ENCODE measurements at regions not wholly inside any gene's neighbourhood (a gene's known extent, or its start where the extent isn't known, plus 50 kb on each side); places are given as distances from the start of the nearest gene placed in this dataset.

GRCh38 chr4:163948920-163949455 is 454.5 kb downstream of the TMA16 start:
- H3K27me3 ChIP-seq (ENCODE audit: control insufficient read depth in 1 of 2, insufficient read depth in 2 of 2, low read length in 2 of 2): no peaks in the 10 kb centered on the region
- no peaks in the 10 kb centered on the region for H3K9me3 ChIP-seq (ENCODE audit: control insufficient read depth in 2 of 2, low read length in 2 of 2)
- H3K4me3 ChIP-seq (ENCODE audit: low read length in 2 of 2): no peak overlapping the region
- H3K36me3 ChIP-seq (ENCODE audit: control insufficient read depth in 2 of 2, insufficient read depth in 2 of 2, low read length in 2 of 2): no peaks in the 10 kb centered on the region
- H3K27ac ChIP-seq (ENCODE audit: low read length): no peak overlapping the region
- no peaks in the 10 kb centered on the region for H3K4me1 ChIP-seq (ENCODE audit: control insufficient read depth, insufficient read depth, low read length)
- no peak overlapping the region for H3K9ac ChIP-seq (ENCODE audit: low read length in 2 of 2)

DNA sequence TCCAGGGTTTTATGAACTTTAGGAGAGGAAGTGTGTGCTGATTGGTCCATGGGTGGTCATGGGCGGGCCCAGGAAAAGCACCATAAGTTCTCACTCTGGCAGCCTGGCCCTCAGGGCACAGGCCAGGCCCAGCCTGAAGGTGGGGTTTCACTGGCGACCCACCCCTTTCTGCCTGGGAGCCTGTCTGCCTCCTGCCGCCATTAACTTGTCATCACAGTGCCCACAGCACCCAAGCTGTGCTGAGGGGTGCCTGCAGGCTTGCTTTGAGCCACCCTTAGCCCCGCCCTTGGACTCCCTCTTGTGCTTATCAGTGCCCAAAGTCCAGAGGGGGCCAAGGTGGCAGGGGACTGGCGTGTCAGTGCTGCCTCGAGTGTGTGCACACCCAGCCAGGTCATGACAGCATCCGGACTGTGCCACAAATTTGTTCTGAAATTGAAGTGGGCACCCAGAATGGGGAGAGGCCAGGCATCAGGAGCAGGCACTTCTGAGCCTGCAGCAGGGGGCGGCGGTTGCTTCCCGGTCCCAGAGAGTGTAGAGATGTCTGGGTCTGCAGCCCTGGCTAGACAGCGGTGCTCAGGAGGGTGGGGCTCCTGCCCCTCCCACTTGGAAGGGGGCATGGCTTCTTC is 455.6 kb downstream of the TMA16 start:
- no peak overlapping the region for H3K4me3 ChIP-seq (ENCODE audit: low read length in 2 of 2)

DNA sequence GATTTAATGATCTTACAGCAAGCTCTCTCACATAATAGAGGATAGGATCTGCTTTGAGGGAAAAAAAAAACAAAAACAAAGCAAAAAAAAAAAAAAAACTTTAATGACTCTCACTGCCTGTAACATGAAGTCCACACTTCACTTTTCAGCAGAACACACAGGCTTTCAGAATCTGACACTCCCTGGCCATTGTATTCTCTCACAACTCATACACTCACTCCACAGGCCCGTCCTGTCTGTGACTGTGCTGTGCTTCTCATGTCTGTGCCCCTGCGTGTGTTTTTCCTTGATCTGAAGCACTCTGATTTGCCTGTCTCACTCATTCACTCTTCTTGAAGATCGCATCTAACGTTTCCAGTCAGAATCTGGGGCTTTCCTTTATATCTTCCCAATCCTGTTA is 460.8 kb downstream of the TMA16 start:
- H3K9ac ChIP-seq (ENCODE audit: low read length in 2 of 2): no peak overlapping the region
- no peak overlapping the region for H3K4me3 ChIP-seq (ENCODE audit: low read length in 2 of 2)

More for the DNA sequence above, 455.6 kb downstream of the TMA16 start:
- Histone ChIP-seq H3K9ac (ENCODE audit: low read length in 2 of 2) (no peak overlapping the region), H3K27ac (ENCODE audit: low read length) (no peak overlapping the region), H3K9me3 (ENCODE audit: control insufficient read depth in 2 of 2, low read length in 2 of 2) (no peaks in the 10 kb centered on the region), H3K36me3 (ENCODE audit: control insufficient read depth in 2 of 2, insufficient read depth in 2 of 2, low read length in 2 of 2) (no peaks in the 10 kb centered on the region), H3K4me1 (ENCODE audit: control insufficient read depth, insufficient read depth, low read length) (no peaks in the 10 kb centered on the region), H3K27me3 (ENCODE audit: control insufficient read depth in 1 of 2, insufficient read depth in 2 of 2, low read length in 2 of 2) (no peaks in the 10 kb centered on the region)

GRCh38 chr4:163958751-163959150 is 464.3 kb downstream of the TMA16 start:
- H3K27ac ChIP-seq (ENCODE audit: low read length): no peak overlapping the region
- H3K4me3 ChIP-seq (ENCODE audit: low read length in 2 of 2): no peak overlapping the region
- no peak overlapping the region for H3K9ac ChIP-seq (ENCODE audit: low read length in 2 of 2)
- no peaks in the 10 kb centered on the region for H3K27me3 ChIP-seq (ENCODE audit: control insufficient read depth in 1 of 2, insufficient read depth in 2 of 2, low read length in 2 of 2)
- H3K4me1 ChIP-seq (ENCODE audit: control insufficient read depth, insufficient read depth, low read length): no peaks in the 10 kb centered on the region
- no peaks in the 10 kb centered on the region for H3K36me3 ChIP-seq (ENCODE audit: control insufficient read depth in 2 of 2, insufficient read depth in 2 of 2, low read length in 2 of 2)
- no peaks in the 10 kb centered on the region for H3K9me3 ChIP-seq (ENCODE audit: control insufficient read depth in 2 of 2, low read length in 2 of 2)

More for the DNA sequence above, 460.8 kb downstream of the TMA16 start:
- Histone ChIP-seq H3K9me3 (ENCODE audit: control insufficient read depth in 2 of 2, low read length in 2 of 2) (no peaks in the 10 kb centered on the region), H3K4me1 (ENCODE audit: control insufficient read depth, insufficient read depth, low read length) (no peaks in the 10 kb centered on the region), H3K36me3 (ENCODE audit: control insufficient read depth in 2 of 2, insufficient read depth in 2 of 2, low read length in 2 of 2) (no peaks in the 10 kb centered on the region), H3K27me3 (ENCODE audit: control insufficient read depth in 1 of 2, insufficient read depth in 2 of 2, low read length in 2 of 2) (no peaks in the 10 kb centered on the region), H3K27ac (ENCODE audit: low read length) (no peak overlapping the region)

- Histone ChIP-seq H3K4me1 (ENCODE audit: control insufficient read depth, insufficient read depth, low read length) (no peaks in the 10 kb centered on the region), H3K27me3 (ENCODE audit: control insufficient read depth in 1 of 2, insufficient read depth in 2 of 2, low read length in 2 of 2) (no peaks in the 10 kb centered on the region), H3K4me3 (ENCODE audit: low read length in 2 of 2) (no peak overlapping the region), H3K36me3 (ENCODE audit: control insufficient read depth in 2 of 2, insufficient read depth in 2 of 2, low read length in 2 of 2) (no peaks in the 10 kb centered on the region), H3K9ac (ENCODE audit: low read length in 2 of 2) (no peak overlapping the region), H3K27ac (ENCODE audit: low read length) (no peak overlapping the region), H3K9me3 (ENCODE audit: control insufficient read depth in 2 of 2, low read length in 2 of 2) (no peaks in the 10 kb centered on the region)
Measured at GRCh38 chr4:163959932-163960331, 465.4 kb downstream of the TMA16 start.

DNA sequence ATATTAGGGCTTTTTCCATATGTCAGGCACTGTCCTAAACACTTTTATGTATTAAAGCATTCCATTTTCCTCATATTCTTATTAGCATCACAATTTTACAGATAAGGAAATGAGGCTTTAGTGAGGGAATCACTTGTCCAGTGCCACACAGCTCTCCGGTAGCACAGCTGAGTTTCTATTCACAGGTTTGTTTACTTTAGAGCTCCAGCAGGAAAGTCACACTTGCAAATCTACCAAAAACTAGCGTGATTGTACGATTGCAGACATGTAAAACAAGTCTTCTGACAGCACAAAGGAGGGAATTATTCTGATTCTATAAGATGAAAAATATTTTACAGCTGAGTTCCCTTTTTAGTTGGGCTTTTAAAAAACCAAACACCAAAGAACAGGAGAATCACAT is 472.1 kb downstream of the TMA16 start:
- H3K9ac ChIP-seq (ENCODE audit: low read length in 2 of 2): no peak overlapping the region
- H3K36me3 ChIP-seq (ENCODE audit: control insufficient read depth in 2 of 2, insufficient read depth in 2 of 2, low read length in 2 of 2): no peaks in the 10 kb centered on the region
- H3K9me3 ChIP-seq (ENCODE audit: control insufficient read depth in 2 of 2, low read length in 2 of 2): no peaks in the 10 kb centered on the region
- no peak overlapping the region for H3K4me3 ChIP-seq (ENCODE audit: low read length in 2 of 2)
- H3K27ac ChIP-seq (ENCODE audit: low read length): no peak overlapping the region
- no peaks in the 10 kb centered on the region for H3K27me3 ChIP-seq (ENCODE audit: control insufficient read depth in 1 of 2, insufficient read depth in 2 of 2, low read length in 2 of 2)
- no peaks in the 10 kb centered on the region for H3K4me1 ChIP-seq (ENCODE audit: control insufficient read depth, insufficient read depth, low read length)

- no peaks in the 10 kb centered on the region for H3K9me3 ChIP-seq (ENCODE audit: control insufficient read depth in 2 of 2, low read length in 2 of 2)
- no peaks in the 10 kb centered on the region for H3K27me3 ChIP-seq (ENCODE audit: control insufficient read depth in 1 of 2, insufficient read depth in 2 of 2, low read length in 2 of 2)
- H3K36me3 ChIP-seq (ENCODE audit: control insufficient read depth in 2 of 2, insufficient read depth in 2 of 2, low read length in 2 of 2): no peaks in the 10 kb centered on the region
- no peak overlapping the region for H3K9ac ChIP-seq (ENCODE audit: low read length in 2 of 2)
- H3K27ac ChIP-seq (ENCODE audit: low read length): no peak overlapping the region
- no peak overlapping the region for H3K4me3 ChIP-seq (ENCODE audit: low read length in 2 of 2)
- no peaks in the 10 kb centered on the region for H3K4me1 ChIP-seq (ENCODE audit: control insufficient read depth, insufficient read depth, low read length)
Measured at GRCh38 chr4:163967263-163967662, 472.8 kb downstream of the TMA16 start.

GRCh38 chr4:163967710-163968109 is 473.2 kb downstream of the TMA16 start:
- no peak overlapping the region for H3K27ac ChIP-seq (ENCODE audit: low read length)
- H3K27me3 ChIP-seq (ENCODE audit: control insufficient read depth in 1 of 2, insufficient read depth in 2 of 2, low read length in 2 of 2): no peaks in the 10 kb centered on the region
- no peaks in the 10 kb centered on the region for H3K4me1 ChIP-seq (ENCODE audit: control insufficient read depth, insufficient read depth, low read length)
- no peak overlapping the region for H3K9ac ChIP-seq (ENCODE audit: low read length in 2 of 2)
- H3K36me3 ChIP-seq (ENCODE audit: control insufficient read depth in 2 of 2, insufficient read depth in 2 of 2, low read length in 2 of 2): no peaks in the 10 kb centered on the region
- no peak overlapping the region for H3K4me3 ChIP-seq (ENCODE audit: low read length in 2 of 2)
- H3K9me3 ChIP-seq (ENCODE audit: control insufficient read depth in 2 of 2, low read length in 2 of 2): no peaks in the 10 kb centered on the region

DNA sequence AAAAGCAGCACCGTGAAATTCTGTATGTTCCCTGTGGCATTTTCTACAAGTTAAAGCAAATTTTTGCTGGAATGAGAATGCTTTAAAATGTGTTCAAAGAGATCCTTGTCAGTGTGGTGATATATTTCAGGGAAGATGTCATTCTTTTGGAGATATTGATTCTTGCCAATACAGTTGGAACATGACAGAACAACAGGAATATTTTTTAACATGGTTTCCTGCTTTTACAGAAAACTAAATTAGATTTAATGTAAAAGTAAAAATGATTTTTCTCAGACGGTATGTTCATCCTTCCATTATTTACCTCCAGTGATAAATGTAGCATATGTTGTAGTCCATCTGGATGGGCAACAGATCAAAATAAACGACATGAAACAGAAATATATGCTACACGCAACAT is 474.8 kb downstream of the TMA16 start:
- Histone ChIP-seq H3K9me3 (ENCODE audit: control insufficient read depth in 2 of 2, low read length in 2 of 2) (no peaks in the 10 kb centered on the region), H3K36me3 (ENCODE audit: control insufficient read depth in 2 of 2, insufficient read depth in 2 of 2, low read length in 2 of 2) (no peaks in the 10 kb centered on the region), H3K27ac (ENCODE audit: low read length) (no peak overlapping the region), H3K4me1 (ENCODE audit: control insufficient read depth, insufficient read depth, low read length) (no peaks in the 10 kb centered on the region), H3K9ac (ENCODE audit: low read length in 2 of 2) (no peak overlapping the region), H3K27me3 (ENCODE audit: control insufficient read depth in 1 of 2, insufficient read depth in 2 of 2, low read length in 2 of 2) (no peaks in the 10 kb centered on the region), H3K4me3 (ENCODE audit: low read length in 2 of 2) (no peak overlapping the region)

GRCh38 chr4:163976588-163976987 is 482.1 kb downstream of the TMA16 start:
- Histone ChIP-seq H3K27me3 (ENCODE audit: control insufficient read depth in 1 of 2, insufficient read depth in 2 of 2, low read length in 2 of 2) (no peaks in the 10 kb centered on the region), H3K36me3 (ENCODE audit: control insufficient read depth in 2 of 2, insufficient read depth in 2 of 2, low read length in 2 of 2) (no peaks in the 10 kb centered on the region), H3K27ac (ENCODE audit: low read length) (no peak overlapping the region), H3K4me1 (ENCODE audit: control insufficient read depth, insufficient read depth, low read length) (no peaks in the 10 kb centered on the region), H3K9me3 (ENCODE audit: control insufficient read depth in 2 of 2, low read length in 2 of 2) (no peaks in the 10 kb centered on the region), H3K9ac (ENCODE audit: low read length in 2 of 2) (no peak overlapping the region), H3K4me3 (ENCODE audit: low read length in 2 of 2) (no peak overlapping the region)

GRCh38 chr4:163988391-163988790 is 493.9 kb downstream of the TMA16 start:
- Histone ChIP-seq H3K4me3 (ENCODE audit: low read length in 2 of 2) (no peak overlapping the region), H3K9ac (ENCODE audit: low read length in 2 of 2) (no peak overlapping the region), H3K27me3 (ENCODE audit: control insufficient read depth in 1 of 2, insufficient read depth in 2 of 2, low read length in 2 of 2) (no peaks in the 10 kb centered on the region), H3K36me3 (ENCODE audit: control insufficient read depth in 2 of 2, insufficient read depth in 2 of 2, low read length in 2 of 2) (no peaks in the 10 kb centered on the region), H3K27ac (ENCODE audit: low read length) (no peak overlapping the region), H3K9me3 (ENCODE audit: control insufficient read depth in 2 of 2, low read length in 2 of 2) (no peaks in the 10 kb centered on the region), H3K4me1 (ENCODE audit: control insufficient read depth, insufficient read depth, low read length) (no peaks in the 10 kb centered on the region)
